Liver (tissue), 8 donors: ENCODE measurements at regions not wholly inside any gene's neighbourhood (a gene's known extent, or its start where the extent isn't known, plus 50 kb on each side); places are given as distances from the start of the nearest gene placed in this dataset.

Source experiments
- DNase-seq: peaks from one replicate; pipeline ENCODE4 v3.0.0-alpha.2; 2017; ENCODE audit warnings: low spot score
- H3K27ac ChIP-seq, 2 donors: one replicate each; pipeline ENCODE4 v1.7.0; 2013; ENCODE audit warnings: inconsistent platforms in 2 of 2, low read length in 2 of 2, control low read depth in 1 of 2, low read depth in 1 of 2, mild to moderate bottlenecking in 1 of 2
- H3K27me3 ChIP-seq, 4 donors: one replicate each; pipeline versions ENCODE4 v1.6.1 to v1.7.0; 2013; ENCODE audit warnings: low read length in 3 of 4, inconsistent platforms in 1 of 4, mild to moderate bottlenecking in 1 of 4, moderate library complexity in 1 of 4; ENCODE audit not compliant: control insufficient read depth in 4 of 4, insufficient read depth in 4 of 4
- H3K36me3 ChIP-seq, 4 donors: one replicate each; pipeline versions ENCODE4 v1.6.1 to v1.7.0; 2013; ENCODE audit warnings: low read length in 3 of 4, mild to moderate bottlenecking in 3 of 4, low read depth in 1 of 4, moderate library complexity in 1 of 4; ENCODE audit not compliant: control insufficient read depth in 4 of 4, insufficient read depth in 3 of 4
- H3K4me1 ChIP-seq, 4 donors: one replicate each; pipeline versions ENCODE4 v1.6.1 to v1.7.0; 2013; ENCODE audit warnings: low read length in 3 of 4, mild to moderate bottlenecking in 3 of 4, moderate library complexity in 1 of 4; ENCODE audit not compliant: control insufficient read depth in 4 of 4, insufficient read depth in 4 of 4
- H3K4me3 ChIP-seq, 3 donors: one replicate each; pipeline versions ENCODE4 v1.6.1 to v1.7.0; 2013; ENCODE audit warnings: low read length in 3 of 3, control low read depth in 1 of 3, low read depth in 1 of 3, mild to moderate bottlenecking in 1 of 3
- H3K9ac ChIP-seq, 2 donors: one replicate each; pipeline ENCODE4 v1.7.0; 2013; ENCODE audit warnings: low read length in 2 of 2, mild to moderate bottlenecking in 2 of 2, moderate library complexity in 2 of 2, control low read depth in 1 of 2, low read depth in 1 of 2
- H3K9me3 ChIP-seq, 4 donors: one replicate each; pipeline versions ENCODE4 v1.6.1 to v1.7.0; 2013; ENCODE audit warnings: low read length in 3 of 4; ENCODE audit not compliant: control insufficient read depth in 4 of 4
- ATF3 ChIP-seq: IDR thresholded peaks from 2 replicates; pipeline ENCODE4 v1.6.1; 2016; ENCODE audit warnings: antibody characterized with exemption
- CTCF ChIP-seq: fragments of 150-350 bp; IDR thresholded peaks from 2 replicates; pipeline ENCODE4 v1.5.1; 2017; ENCODE audit warnings: improper control_type of control experiment, low read depth, low read length; ENCODE audit not compliant: missing input control
- EGR1 ChIP-seq, 2 donors: IDR thresholded peaks; 2 replicates each; pipeline ENCODE4 v1.6.1; 2016 to 2018; ENCODE audit warnings: antibody characterized with exemption in 2 of 2, low read depth in 2 of 2
- FOXA1 ChIP-seq: IDR thresholded peaks from 2 replicates; pipeline ENCODE4 v1.6.1; 2016; ENCODE audit warnings: antibody characterized with exemption
- FOXA2 ChIP-seq: IDR thresholded peaks from 2 replicates; pipeline ENCODE4 v1.6.1; 2016; ENCODE audit warnings: antibody characterized with exemption
- GABPA ChIP-seq, 2 donors: IDR thresholded peaks in 1 of 2; conservative IDR thresholded peaks in 1 of 2; 2 replicates each; pipeline ENCODE4 v1.6.1; 2016; ENCODE audit warnings: antibody characterized with exemption in 2 of 2, mild to moderate bottlenecking in 1 of 2, moderate library complexity in 1 of 2
- HNF4A ChIP-seq, 2 donors: conservative IDR thresholded peaks; 2 replicates each; pipeline ENCODE4 v1.6.1; 2016; ENCODE audit warnings: antibody characterized with exemption in 2 of 2, mild to moderate bottlenecking in 2 of 2
- HNF4G ChIP-seq: IDR thresholded peaks from 2 replicates; pipeline ENCODE4 v1.6.1; 2016; ENCODE audit warnings: antibody characterized with exemption
- JUND ChIP-seq, 2 donors: IDR thresholded peaks; 2 replicates each; pipeline ENCODE4 v1.6.1; 2016; ENCODE audit warnings: antibody characterized with exemption in 2 of 2
- MAX ChIP-seq: IDR thresholded peaks from 2 replicates; pipeline ENCODE4 v1.6.1; 2016; ENCODE audit warnings: antibody characterized with exemption
- NR2F2 ChIP-seq: IDR thresholded peaks from 2 replicates; pipeline ENCODE4 v1.6.1; 2016; ENCODE audit warnings: antibody characterized with exemption
- RAD21 ChIP-seq, 2 donors: IDR thresholded peaks; 2 replicates each; pipeline ENCODE4 v1.6.1; 2016; ENCODE audit warnings: antibody characterized with exemption in 2 of 2, mild to moderate bottlenecking in 2 of 2
- REST ChIP-seq: IDR thresholded peaks from 2 replicates; pipeline ENCODE4 v1.6.1; 2016; ENCODE audit warnings: antibody characterized with exemption, mild to moderate bottlenecking
- RXRA ChIP-seq, 2 donors: IDR thresholded peaks; 2 replicates each; pipeline ENCODE4 v1.6.1; 2017 to 2018; ENCODE audit warnings: antibody characterized with exemption in 2 of 2, mild to moderate bottlenecking in 1 of 2
- TAF1 ChIP-seq: conservative IDR thresholded peaks from 2 replicates; pipeline ENCODE4 v1.6.1; 2016; ENCODE audit warnings: antibody characterized with exemption, mild to moderate bottlenecking
- WGBS: extraction: QIAGEN DNeasy Blood & Tissue Kit; methylation state at CpG from one replicate; pipeline ENCODE4 v1.1.7; 2013; 5-methylcytosine and 5-hydroxymethylcytosine counted together
- donor health status: healthy.
- donor health status: healthy.
- donor health status: healthy.
- donor health status: healthy.
- donor health status: healthy.

GRCh38 chr18:43714343-43715010, 437.2 kb upstream of the SYT4 start:
- TF ChIP-seq GABPA (IDR thresholded peaks at IDR 0.05 in 1 of 2, conservative IDR thresholded peaks at IDR 0.05 in 1 of 2) (no peak), ATF3 (no peak), CTCF (no peak), HNF4A (conservative IDR thresholded peaks at IDR 0.05) (no peak), HNF4G (no peak), REST (no peak), FOXA2 (no peak), MAX (no peak), RAD21 (IDR thresholded peaks at IDR 0.05) (no peak), FOXA1 (no peak), RXRA (IDR thresholded peaks at IDR 0.05) (no peak), JUND (IDR thresholded peaks at IDR 0.05) (no peak), EGR1 (IDR thresholded peaks at IDR 0.05; ENCODE audit: low read depth in 2 of 2) (no peak)
- 80% methylated on average over 3 of the region's 3 CpGs for WGBS
- no peaks in the 10 kb centered on the region for H3K4me1 ChIP-seq
- H3K36me3 ChIP-seq: no peaks in the 10 kb centered on the region
- no peak overlapping the region for H3K4me3 ChIP-seq
- no peak overlapping the region for H3K27ac ChIP-seq
- H3K27me3 ChIP-seq: no peaks in the 10 kb centered on the region
- DNase-seq: no peak
- no peaks in the 10 kb centered on the region for H3K9me3 ChIP-seq
- no peak overlapping the region for H3K9ac ChIP-seq

GRCh38 chr18:43719267-43719795, 442.0 kb upstream of the SYT4 start:
- WGBS: 18% methylated on average over 1 of the region's 1 CpG
- Histone ChIP-seq H3K4me1 (no peaks in the 10 kb centered on the region), H3K27ac (no peak overlapping the region), H3K9ac (no peak overlapping the region), H3K36me3 (no peaks in the 10 kb centered on the region), H3K27me3 (no peaks in the 10 kb centered on the region), H3K4me3 (no peak overlapping the region), H3K9me3 (no peaks in the 10 kb centered on the region)
- no peak for TF ChIP-seq RAD21 (IDR thresholded peaks at IDR 0.05)
- TF ChIP-seq HNF4A (conservative IDR thresholded peaks at IDR 0.05): no peak
- no peak for TF ChIP-seq TAF1
- no peak for TF ChIP-seq NR2F2
- no peak for TF ChIP-seq JUND (IDR thresholded peaks at IDR 0.05)
- no peak for TF ChIP-seq FOXA2
- no peak for TF ChIP-seq CTCF
- TF ChIP-seq MAX: no peak
- no peak for TF ChIP-seq REST
- no peak for DNase-seq
